Astrocyte (in vitro differentiated cells and primary cell): ENCODE measurements at regions not wholly inside any gene's neighbourhood (a gene's known extent, or its start where the extent isn't known, plus 50 kb on each side); places are given as distances from the start of the nearest gene placed in this dataset.

ENCODE experiments used
- EZH2 ChIP-seq: IDR thresholded peaks from 2 replicates; pipeline ENCODE4 v1.6.1; 2012; ENCODE audit warnings: mild to moderate bottlenecking, low read length, inconsistent platforms; ENCODE audit not compliant: insufficient read depth
- TF ChIP-seq, protein P1 (sequence below): IDR thresholded peaks from 2 replicates; pipeline ENCODE4 v1.5.1; 2011; ENCODE audit warnings: low read depth, mild to moderate bottlenecking, inconsistent platforms, low read length, moderate library complexity; ENCODE audit not compliant: insufficient read depth

- TF ChIP-seq, protein P1, sequence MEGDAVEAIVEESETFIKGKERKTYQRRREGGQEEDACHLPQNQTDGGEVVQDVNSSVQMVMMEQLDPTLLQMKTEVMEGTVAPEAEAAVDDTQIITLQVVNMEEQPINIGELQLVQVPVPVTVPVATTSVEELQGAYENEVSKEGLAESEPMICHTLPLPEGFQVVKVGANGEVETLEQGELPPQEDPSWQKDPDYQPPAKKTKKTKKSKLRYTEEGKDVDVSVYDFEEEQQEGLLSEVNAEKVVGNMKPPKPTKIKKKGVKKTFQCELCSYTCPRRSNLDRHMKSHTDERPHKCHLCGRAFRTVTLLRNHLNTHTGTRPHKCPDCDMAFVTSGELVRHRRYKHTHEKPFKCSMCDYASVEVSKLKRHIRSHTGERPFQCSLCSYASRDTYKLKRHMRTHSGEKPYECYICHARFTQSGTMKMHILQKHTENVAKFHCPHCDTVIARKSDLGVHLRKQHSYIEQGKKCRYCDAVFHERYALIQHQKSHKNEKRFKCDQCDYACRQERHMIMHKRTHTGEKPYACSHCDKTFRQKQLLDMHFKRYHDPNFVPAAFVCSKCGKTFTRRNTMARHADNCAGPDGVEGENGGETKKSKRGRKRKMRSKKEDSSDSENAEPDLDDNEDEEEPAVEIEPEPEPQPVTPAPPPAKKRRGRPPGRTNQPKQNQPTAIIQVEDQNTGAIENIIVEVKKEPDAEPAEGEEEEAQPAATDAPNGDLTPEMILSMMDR: no peak
- no peak for TF ChIP-seq EZH2
Measured at GRCh38 chr2:215841175-215841816, 172.1 kb downstream of the MREG start.
